ENCODE measurements at regions not wholly inside any gene's neighbourhood (a gene's known extent, or its start where the extent isn't known, plus 50 kb on each side); places are given as distances from the start of the nearest gene placed in this dataset.
"Not testable (repeated sequence)": the region's sequence is repeated elsewhere in the genome, so short reads cannot be mapped to it uniquely, and the experiment has no call there.

GRCh38 chr17:64741916-64742315, 79.8 kb upstream of the SMURF2 start:
- H3K4me3 ChIP-seq (ENCODE audit: insufficient read depth, low read depth, low read length); H3K9me3 ChIP-seq (ENCODE audit: control insufficient read depth, low read length); H3K27me3 ChIP-seq (ENCODE audit: control insufficient read depth, insufficient read depth, low read length, poor library complexity, severe bottlenecking); H3K36me3 ChIP-seq (ENCODE audit: control insufficient read depth, insufficient read depth, low read length); H3K27ac ChIP-seq (ENCODE audit: insufficient read depth, low read depth, low read length, poor library complexity, severe bottlenecking): not testable (repeated sequence)
- peaks cover 10% of the 10 kb centered on the region for H3K4me1 ChIP-seq (ENCODE audit: control insufficient read depth, insufficient read depth, low read length)
- WGBS, 2 experiments = 87 to 94% methylated on average over 3 of the region's 3 CpGs

- Histone ChIP-seq H3K9me3 (ENCODE audit: control insufficient read depth, low read length) (no peaks in the 10 kb centered on the region), H3K36me3 (ENCODE audit: control insufficient read depth, insufficient read depth, low read length) (no peaks in the 10 kb centered on the region), H3K27me3 (ENCODE audit: control insufficient read depth, insufficient read depth, low read length, poor library complexity, severe bottlenecking) (no peaks in the 10 kb centered on the region), H3K4me1 (ENCODE audit: control insufficient read depth, insufficient read depth, low read length) (peaks cover 10% of the 10 kb centered on the region), H3K27ac (ENCODE audit: insufficient read depth, low read depth, low read length, poor library complexity, severe bottlenecking) (no peak overlapping the region), H3K4me3 (ENCODE audit: insufficient read depth, low read depth, low read length) (no peak overlapping the region)
- WGBS, 2 experiments = 85 to 86% methylated on average over 5 to 6 of the region's 6 CpGs
These were observed 79.0 kb upstream of the SMURF2 start for GRCh38 chr17:64741038-64741641.

- 72% methylated on average over 9 of the region's 9 CpGs for WGBS, 2 experiments
- Histone ChIP-seq H3K36me3 (ENCODE audit: control insufficient read depth, insufficient read depth, low read length) (no peaks in the 10 kb centered on the region), H3K4me3 (ENCODE audit: insufficient read depth, low read depth, low read length) (no peak overlapping the region), H3K9me3 (ENCODE audit: control insufficient read depth, low read length) (no peaks in the 10 kb centered on the region), H3K27me3 (ENCODE audit: control insufficient read depth, insufficient read depth, low read length, poor library complexity, severe bottlenecking) (no peaks in the 10 kb centered on the region), H3K4me1 (ENCODE audit: control insufficient read depth, insufficient read depth, low read length) (peaks cover 10% of the 10 kb centered on the region), H3K27ac (ENCODE audit: insufficient read depth, low read depth, low read length, poor library complexity, severe bottlenecking) (no peak overlapping the region)
These were observed 77.4 kb upstream of the SMURF2 start for GRCh38 chr17:64739316-64740058.

- H3K4me1 ChIP-seq (ENCODE audit: control insufficient read depth, insufficient read depth, low read length) = peaks cover 5% of the 10 kb centered on the region
- 60 to 63% methylated on average over 8 of the region's 8 CpGs for WGBS, 2 experiments
- no peaks in the 10 kb centered on the region for H3K27me3 ChIP-seq (ENCODE audit: control insufficient read depth, insufficient read depth, low read length, poor library complexity, severe bottlenecking)
- H3K27ac ChIP-seq (ENCODE audit: insufficient read depth, low read depth, low read length, poor library complexity, severe bottlenecking) = no peak overlapping the region
- no peaks in the 10 kb centered on the region for H3K36me3 ChIP-seq (ENCODE audit: control insufficient read depth, insufficient read depth, low read length)
- H3K9me3 ChIP-seq (ENCODE audit: control insufficient read depth, low read length) = no peaks in the 10 kb centered on the region
- no peak overlapping the region for H3K4me3 ChIP-seq (ENCODE audit: insufficient read depth, low read depth, low read length)
These were observed 74.8 kb upstream of the SMURF2 start for GRCh38 chr17:64736804-64737492.

- no peaks in the 10 kb centered on the region for H3K4me1 ChIP-seq (ENCODE audit: control insufficient read depth, insufficient read depth, low read length)
- no peaks in the 10 kb centered on the region for H3K36me3 ChIP-seq (ENCODE audit: control insufficient read depth, insufficient read depth, low read length)
- WGBS, 2 experiments = 93 to 94% methylated on average over 12 of the region's 12 CpGs
- H3K27ac ChIP-seq (ENCODE audit: insufficient read depth, low read depth, low read length, poor library complexity, severe bottlenecking) = no peak overlapping the region
- no peak overlapping the region for H3K4me3 ChIP-seq (ENCODE audit: insufficient read depth, low read depth, low read length)
- H3K9me3 ChIP-seq (ENCODE audit: control insufficient read depth, low read length) = no peaks in the 10 kb centered on the region
- H3K27me3 ChIP-seq (ENCODE audit: control insufficient read depth, insufficient read depth, low read length, poor library complexity, severe bottlenecking) = no peaks in the 10 kb centered on the region
These were observed 70.4 kb upstream of the SMURF2 start for GRCh38 chr17:64732336-64733006.

GRCh38 chr17:64730023-64730422, 67.9 kb upstream of the SMURF2 start:
- not testable (repeated sequence) for H3K36me3 ChIP-seq (ENCODE audit: control insufficient read depth, insufficient read depth, low read length); H3K4me1 ChIP-seq (ENCODE audit: control insufficient read depth, insufficient read depth, low read length); H3K4me3 ChIP-seq (ENCODE audit: insufficient read depth, low read depth, low read length); H3K27ac ChIP-seq (ENCODE audit: insufficient read depth, low read depth, low read length, poor library complexity, severe bottlenecking); H3K9me3 ChIP-seq (ENCODE audit: control insufficient read depth, low read length); H3K27me3 ChIP-seq (ENCODE audit: control insufficient read depth, insufficient read depth, low read length, poor library complexity, severe bottlenecking)
- WGBS, 2 experiments = 93 to 94% methylated on average over 6 of the region's 6 CpGs

- Histone ChIP-seq H3K4me3 (ENCODE audit: insufficient read depth, low read depth, low read length) (no peak overlapping the region), H3K9me3 (ENCODE audit: control insufficient read depth, low read length) (no peaks in the 10 kb centered on the region), H3K36me3 (ENCODE audit: control insufficient read depth, insufficient read depth, low read length) (no peaks in the 10 kb centered on the region), H3K27me3 (ENCODE audit: control insufficient read depth, insufficient read depth, low read length, poor library complexity, severe bottlenecking) (no peaks in the 10 kb centered on the region), H3K4me1 (ENCODE audit: control insufficient read depth, insufficient read depth, low read length) (no peaks in the 10 kb centered on the region), H3K27ac (ENCODE audit: insufficient read depth, low read depth, low read length, poor library complexity, severe bottlenecking) (no peak overlapping the region)
- WGBS, 2 experiments = 91 to 92% methylated on average over 7 of the region's 7 CpGs
These were observed 67.1 kb upstream of the SMURF2 start for GRCh38 chr17:64729201-64729600.

GRCh38 chr17:64728041-64728695, 66.1 kb upstream of the SMURF2 start:
- Histone ChIP-seq H3K27ac (ENCODE audit: insufficient read depth, low read depth, low read length, poor library complexity, severe bottlenecking) (no peak overlapping the region), H3K27me3 (ENCODE audit: control insufficient read depth, insufficient read depth, low read length, poor library complexity, severe bottlenecking) (no peaks in the 10 kb centered on the region), H3K9me3 (ENCODE audit: control insufficient read depth, low read length) (no peaks in the 10 kb centered on the region), H3K36me3 (ENCODE audit: control insufficient read depth, insufficient read depth, low read length) (no peaks in the 10 kb centered on the region), H3K4me3 (ENCODE audit: insufficient read depth, low read depth, low read length) (no peak overlapping the region), H3K4me1 (ENCODE audit: control insufficient read depth, insufficient read depth, low read length) (no peaks in the 10 kb centered on the region)
- WGBS, 2 experiments = 87 to 90% methylated on average over 8 of the region's 8 CpGs

- H3K27me3 ChIP-seq (ENCODE audit: control insufficient read depth, insufficient read depth, low read length, poor library complexity, severe bottlenecking); H3K36me3 ChIP-seq (ENCODE audit: control insufficient read depth, insufficient read depth, low read length); H3K4me3 ChIP-seq (ENCODE audit: insufficient read depth, low read depth, low read length); H3K4me1 ChIP-seq (ENCODE audit: control insufficient read depth, insufficient read depth, low read length); H3K9me3 ChIP-seq (ENCODE audit: control insufficient read depth, low read length); H3K27ac ChIP-seq (ENCODE audit: insufficient read depth, low read depth, low read length, poor library complexity, severe bottlenecking): not testable (repeated sequence)
- WGBS, 2 experiments = 93 to 94% methylated on average over 5 of the region's 5 CpGs
These were observed 63.9 kb upstream of the SMURF2 start for GRCh38 chr17:64726025-64726424.

- not testable (repeated sequence) for H3K27me3 ChIP-seq (ENCODE audit: control insufficient read depth, insufficient read depth, low read length, poor library complexity, severe bottlenecking); H3K4me1 ChIP-seq (ENCODE audit: control insufficient read depth, insufficient read depth, low read length); H3K36me3 ChIP-seq (ENCODE audit: control insufficient read depth, insufficient read depth, low read length); H3K9me3 ChIP-seq (ENCODE audit: control insufficient read depth, low read length); H3K4me3 ChIP-seq (ENCODE audit: insufficient read depth, low read depth, low read length); H3K27ac ChIP-seq (ENCODE audit: insufficient read depth, low read depth, low read length, poor library complexity, severe bottlenecking)
- WGBS, 2 experiments = 91% methylated on average over 7 of the region's 8 CpGs
These were observed 62.1 kb upstream of the SMURF2 start for GRCh38 chr17:64724246-64724645.

Measured in ectodermal cell (in vitro differentiated cells).